IMR-90 (cell line): ENCODE measurements at regions not wholly inside any gene's neighbourhood (a gene's known extent, or its start where the extent isn't known, plus 50 kb on each side); places are given as distances from the start of the nearest gene placed in this dataset.

Experiments used
- ATAC-seq: fragments of 200-7000 bp; cut with Tn5 transposase; 2 replicates; pipeline ENCODE4 v1.9.1; 2020; ENCODE audit warnings: low read depth, mild to moderate bottlenecking, moderate library complexity
- BruUV-seq: library from RNA; stranded (reverse); fragments of 400-500 nt; replicated peaks from 2 replicates; lab custom pipeline; 2021; lab: Mats Ljungman, UMichigan
- CTCF ChIA-PET: fragments of 300-600 bp; formaldehyde crosslinking; extraction: SDS; loops from one replicate; lab custom pipeline; 2021; ENCODE audit warnings: antibody characterized with exemption; lab: Yijun Ruan, JAX
- POLR2A ChIA-PET: fragments of 300-600 bp; sonication (Branson Sonifier 250); formaldehyde crosslinking; loops from one replicate; lab custom pipeline; 2022; ENCODE audit warnings: antibody characterized with exemption; ENCODE audit not compliant: unreplicated experiment; lab: Charles Lee
- DNase-seq: peaks from one replicate; pipeline ENCODE4 v3.0.0; 2013
- H2AFZ ChIP-seq: replicated peaks from 2 replicates; pipeline ENCODE3; 2013; ENCODE audit warnings: low read length, mild to moderate bottlenecking; ENCODE audit not compliant: poor library complexity
- H2AK5ac ChIP-seq: 2 replicates; pipeline ENCODE4 v1.6.1; 2013; ENCODE audit warnings: low read depth, low read length, inconsistent platforms
- H2AK9ac ChIP-seq: replicated peaks from 2 replicates; pipeline ENCODE3; 2013; ENCODE audit warnings: mild to moderate bottlenecking, low read depth, low read length, moderate library complexity; ENCODE audit not compliant: poor library complexity
- H2BK120ac ChIP-seq: 2 replicates; pipeline ENCODE4 v1.6.1; 2013; ENCODE audit warnings: low read depth, low read length, inconsistent platforms
- H2BK15ac ChIP-seq: 3 replicates; pipeline ENCODE4 v1.6.1; 2013; ENCODE audit warnings: low read depth, low read length, inconsistent platforms
- H2BK20ac ChIP-seq: 2 replicates; pipeline ENCODE4 v1.6.1; 2013; ENCODE audit warnings: low read depth, mild to moderate bottlenecking, inconsistent platforms, low read length, moderate library complexity
- H2BK5ac ChIP-seq: 2 replicates; pipeline ENCODE4 v1.6.1; 2013; ENCODE audit warnings: mild to moderate bottlenecking, low read depth, low read length, inconsistent platforms; ENCODE audit not compliant: poor library complexity, severe bottlenecking
- H3K14ac ChIP-seq: replicated peaks from 2 replicates; pipeline ENCODE4 v1.6.1; 2013; ENCODE audit warnings: low read depth, low read length, inconsistent platforms
- H3K18ac ChIP-seq: 2 replicates; pipeline ENCODE4 v1.6.1; 2013; ENCODE audit warnings: low read depth, low read length, control low read depth
- H3K23ac ChIP-seq: 2 replicates; pipeline ENCODE4 v1.6.1; 2013; ENCODE audit warnings: low read depth, low read length, inconsistent platforms
- H3K27ac ChIP-seq: 2 replicates; pipeline ENCODE4 v1.5.1; 2013; ENCODE audit warnings: mild to moderate bottlenecking, control low read depth, low read length; ENCODE audit not compliant: insufficient read depth
- H3K27me3 ChIP-seq: 2 replicates; pipeline ENCODE4 v1.6.1; 2013; ENCODE audit warnings: low read length; ENCODE audit not compliant: control insufficient read depth, insufficient read depth
- H3K36me3 ChIP-seq: 2 replicates; pipeline ENCODE4 v1.6.1; 2013; ENCODE audit warnings: low read length, mixed read lengths; ENCODE audit not compliant: control insufficient read depth, insufficient read depth
- H3K4ac ChIP-seq: 2 replicates; pipeline ENCODE4 v1.6.1; 2013; ENCODE audit warnings: low read depth, low read length, inconsistent platforms
- H3K4me1 ChIP-seq: 2 replicates; pipeline ENCODE4 v1.6.1; 2013; ENCODE audit warnings: low read length, mixed read lengths; ENCODE audit not compliant: control insufficient read depth, insufficient read depth
- H3K4me2 ChIP-seq: 2 replicates; pipeline ENCODE4 v1.6.1; 2013; ENCODE audit warnings: low read depth, mild to moderate bottlenecking, control low read depth, low read length, moderate library complexity
- H3K4me3 ChIP-seq: 2 replicates; pipeline ENCODE4 v1.5.1; 2013; ENCODE audit warnings: low read depth, mild to moderate bottlenecking, control low read depth, low read length, moderate library complexity; ENCODE audit not compliant: insufficient read depth
- H3K56ac ChIP-seq: 2 replicates; pipeline ENCODE4 v1.6.1; 2013; ENCODE audit warnings: low read length, inconsistent platforms; ENCODE audit not compliant: insufficient read depth; ENCODE audit errors: extremely low read depth
- H3K79me1 ChIP-seq, 2 experiments: 2 replicates each; pipeline ENCODE4 v1.6.1; 2013; ENCODE audit warnings: low read length in 2 of 2, inconsistent platforms in 1 of 2, low read depth in 1 of 2
- H3K9ac ChIP-seq: 2 replicates; pipeline ENCODE4 v1.6.1; 2013; ENCODE audit warnings: low read depth, low read length, control low read depth
- H3K9me1 ChIP-seq: 2 replicates; pipeline ENCODE4 v1.6.1; 2013; ENCODE audit warnings: low read length, inconsistent platforms; ENCODE audit not compliant: insufficient read depth
- H3K9me3 ChIP-seq: 2 replicates; pipeline ENCODE4 v1.6.1; 2013; ENCODE audit warnings: low read length; ENCODE audit not compliant: control insufficient read depth, insufficient read depth
- H4K20me1 ChIP-seq: 2 replicates; pipeline ENCODE4 v1.6.1; 2013; ENCODE audit warnings: low read length, inconsistent platforms; ENCODE audit not compliant: insufficient read depth
- H4K5ac ChIP-seq: 2 replicates; pipeline ENCODE4 v1.6.1; 2013; ENCODE audit warnings: mild to moderate bottlenecking, low read depth, low read length, control low read depth
- H4K8ac ChIP-seq, 2 experiments: 2 replicates each; pipeline ENCODE4 v1.6.1; 2013; ENCODE audit warnings: low read depth in 2 of 2, low read length in 2 of 2, control low read depth in 1 of 2, inconsistent platforms in 1 of 2
- H4K91ac ChIP-seq: 2 replicates; pipeline ENCODE4 v1.6.1; 2013; ENCODE audit warnings: low read depth, low read length, inconsistent platforms; ENCODE audit not compliant: insufficient read depth
- BHLHE40 ChIP-seq: fragments of 150-350 bp; IDR thresholded peaks from 2 replicates; pipeline ENCODE4 v1.6.1; 2016; ENCODE audit warnings: mild to moderate bottlenecking, low read depth, low read length
- CEBPB ChIP-seq: IDR thresholded peaks from 2 replicates; pipeline ENCODE4 v1.6.1; 2012; ENCODE audit warnings: low read depth, low read length, improper control_type of control experiment
- ELK1 ChIP-seq: fragments of 150-350 bp; IDR thresholded peaks from 2 replicates; pipeline ENCODE4 v1.6.1; 2016; ENCODE audit warnings: low read depth, mild to moderate bottlenecking, low read length, moderate library complexity, borderline replicate concordance
- FOS ChIP-seq: fragments of 150-350 bp; IDR thresholded peaks from 2 replicates; pipeline ENCODE4 v1.6.1; 2016; ENCODE audit warnings: low read depth, low read length
- MAZ ChIP-seq: IDR thresholded peaks from 2 replicates; pipeline ENCODE4 v1.6.1; 2012; ENCODE audit warnings: low read depth, mild to moderate bottlenecking, low read length, improper control_type of control experiment, moderate library complexity, borderline replicate concordance
- NFE2L2 ChIP-seq: fragments of 150-350 bp; IDR thresholded peaks from 2 replicates; pipeline ENCODE4 v1.6.1; 2016; ENCODE audit warnings: low read depth, mild to moderate bottlenecking, low read length
- RCOR1 ChIP-seq: IDR thresholded peaks from 2 replicates; pipeline ENCODE4 v1.6.1; 2012; ENCODE audit warnings: mild to moderate bottlenecking, low read length, improper control_type of control experiment; ENCODE audit not compliant: insufficient replicate concordance
- RFX5 ChIP-seq: IDR thresholded peaks from 2 replicates; pipeline ENCODE4 v1.8.0; 2012; ENCODE audit warnings: low read depth, mild to moderate bottlenecking, low read length, moderate library complexity
- SMC3 ChIP-seq: fragments of 150-350 bp; IDR thresholded peaks from 2 replicates; pipeline ENCODE4 v1.6.1; 2016; ENCODE audit warnings: low read depth, mild to moderate bottlenecking, antibody characterized with exemption, low read length, moderate library complexity
- WGBS, 2 experiments: methylation state at CpG; one replicate each; pipeline versions ENCODE4 v1.1.5 to v1.1.7; 2013; ENCODE audit warnings: missing lambda C conversion rate in 2 of 2; ENCODE audit not compliant: insufficient read length in 1 of 2; ENCODE audit errors: extremely low coverage in 2 of 2; 5-methylcytosine and 5-hydroxymethylcytosine counted together
- dilution Hi-C: fragments of 300-500 bp; cut with HindIII; formaldehyde crosslinking; loops from one replicate; pipeline ENCODE4 v1.14.3; 2018; ENCODE audit warnings: low sequenced_read_pairs; ENCODE audit not compliant: unreplicated experiment
- in situ Hi-C: fragments of 300-500 bp; cut with MboI; formaldehyde crosslinking; loops from 3 replicates; pipeline ENCODE4 v1.14.3; 2019; ENCODE audit warnings: low sequenced_read_pairs, inconsistent platforms, mixed read lengths
- intact Hi-C: fragments of 100-400 bp; cut with micrococcal nuclease; formaldehyde crosslinking; loops from 2 replicates; pipeline ENCODE4 v1.10.0; 2022
- TF ChIP-seq, protein P1 (sequence below): fragments of 150-350 bp; IDR thresholded peaks from 2 replicates; pipeline ENCODE4 v1.6.1; 2017; ENCODE audit warnings: mild to moderate bottlenecking, antibody characterized with exemption, low read length, low read depth

GRCh38 chrX:40152741-40153344 is 55.1 kb upstream of the BCOR start:
- H4K91ac ChIP-seq = no peak overlapping the region
- H3K27ac ChIP-seq = no peak overlapping the region
- CTCF ChIA-PET = interaction anchor here (0.5 to 0.6 kb wide), 2 partner anchors 37 to 224 kb away, joined by 3 to 4 read pairs; no protein-coding TSS in a partner anchor
- H4K8ac ChIP-seq = 0 out of 4 replicates have a peak overlapping the region, but pooled peaks of 1 of the 2 experiments have one; percentile 49
- peak overlapping the region; percentile 28 for H2AK9ac ChIP-seq
- no peak overlapping the region for H3K56ac ChIP-seq
- ATAC-seq (peak; percentile 13; the same call in 1 of the 2 replicates), DNase-seq (no peak)
- no peaks in the 10 kb centered on the region for H3K36me3 ChIP-seq
- no peak overlapping the region for H2BK20ac ChIP-seq
- no peak overlapping the region for H2BK5ac ChIP-seq
- dilution Hi-C loops (no loop called here), intact Hi-C loops (loop anchor here (2.0 to 10.0 kb wide), 3 partner anchors 42 to 418 kb away; partner anchors contain the start of gene BCOR), in situ Hi-C loops (no loop called here)
- H2AFZ ChIP-seq = peak overlapping the region; percentile 72
- H3K79me1 ChIP-seq = no peaks in the 10 kb centered on the region
- H3K4ac ChIP-seq = no peak overlapping the region
- H3K18ac ChIP-seq = no peak overlapping the region
- peaks cover 2% of the 10 kb centered on the region; the same call in 1 of the 2 replicates for H3K4me1 ChIP-seq
- H3K9me3 ChIP-seq = no peaks in the 10 kb centered on the region
- POLR2A ChIA-PET = no interaction called here
- no peak overlapping the region for H2BK15ac ChIP-seq
- no peak overlapping the region for H3K23ac ChIP-seq
- 0 out of 2 replicates have a peak overlapping the region, but pooled peaks have one; percentile 8 for H2BK120ac ChIP-seq
- no peak overlapping the region for H3K4me2 ChIP-seq
- no peaks in the 10 kb centered on the region for H3K9me1 ChIP-seq
- no peak overlapping the region for H3K14ac ChIP-seq
- no peak overlapping the region for H4K5ac ChIP-seq
- no peak overlapping the region for H3K9ac ChIP-seq
- H3K4me3 ChIP-seq = no peak overlapping the region
- 30% methylated on average over 21 of the region's 47 CpGs; no CpG with 5 or more reads in 1 of the 2 experiments for WGBS, 2 experiments
- TF ChIP-seq RCOR1 (no peak), FOS (no peak), ELK1 (no peak), RFX5 (no peak), BHLHE40 (no peak), MAZ (no peak), NFE2L2 (no peak), SMC3 (no peak), CEBPB (no peak)
- TF ChIP-seq, protein P1, sequence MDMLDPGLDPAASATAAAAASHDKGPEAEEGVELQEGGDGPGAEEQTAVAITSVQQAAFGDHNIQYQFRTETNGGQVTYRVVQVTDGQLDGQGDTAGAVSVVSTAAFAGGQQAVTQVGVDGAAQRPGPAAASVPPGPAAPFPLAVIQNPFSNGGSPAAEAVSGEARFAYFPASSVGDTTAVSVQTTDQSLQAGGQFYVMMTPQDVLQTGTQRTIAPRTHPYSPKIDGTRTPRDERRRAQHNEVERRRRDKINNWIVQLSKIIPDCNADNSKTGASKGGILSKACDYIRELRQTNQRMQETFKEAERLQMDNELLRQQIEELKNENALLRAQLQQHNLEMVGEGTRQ = no peak
- H4K20me1 ChIP-seq = no peaks in the 10 kb centered on the region
- BruUV-seq = no TSS peak
- no peak overlapping the region for H2AK5ac ChIP-seq
- peaks cover 17% of the 10 kb centered on the region; the same call in 1 of the 2 replicates for H3K27me3 ChIP-seq
